Naive thymus-derived CD8-positive, alpha-beta T cell (primary cell): ENCODE measurements at regions not wholly inside any gene's neighbourhood (a gene's known extent, or its start where the extent isn't known, plus 50 kb on each side); places are given as distances from the start of the nearest gene placed in this dataset.

ENCODE experiments used
- ATAC-seq, 2 donors: fragments of 150-1000 bp; cut with Tn5 transposase in 1 of 2; sonication (Bioruptor Pico), chemical (Tn5 transposase) in 1 of 2; 1 replicate in 1 of 2; 2 replicates in 1 of 2; pipeline ENCODE4 v1.10.0; 2021; ENCODE audit warnings: mild to moderate bottlenecking in 2 of 2, moderate library complexity in 2 of 2
- POLR2A ChIA-PET: fragments of 350-600 bp; sonication (Branson Sonifier 250); formaldehyde crosslinking; loops from one replicate; lab custom pipeline; 2021; ENCODE audit warnings: antibody characterized with exemption; lab: Charles Lee
- DNase-seq, 10 donors: peaks; one replicate each; pipeline versions ENCODE4 v3.0.0 to v3.0.0-alpha.2; 2020 to 2022
- H3K27ac Mint-ChIP-seq, 10 donors: one replicate each; pipeline ENCODE4 v1.8.0; 2020 to 2022; ENCODE audit warnings: mild to moderate bottlenecking in 10 of 10, mixed read lengths in 10 of 10, moderate library complexity in 4 of 10, inconsistent platforms in 1 of 10
- H3K27me3 Mint-ChIP-seq, 5 donors: one replicate each; pipeline ENCODE4 v1.8.0; 2021 to 2022; ENCODE audit warnings: mixed read lengths in 5 of 5
- H3K36me3 Mint-ChIP-seq, 3 donors: one replicate each; pipeline ENCODE4 v1.8.0; 2020 to 2022; ENCODE audit warnings: mixed read lengths in 3 of 3, mild to moderate bottlenecking in 2 of 3, inconsistent platforms in 1 of 3
- H3K4me1 Mint-ChIP-seq, 4 donors: one replicate each; pipeline ENCODE4 v1.8.0; 2021 to 2022; ENCODE audit warnings: mixed read lengths in 4 of 4
- H3K4me3 Mint-ChIP-seq, 10 donors: one replicate each; pipeline ENCODE4 v1.8.0; 2020 to 2022; ENCODE audit warnings: mild to moderate bottlenecking in 10 of 10, mixed read lengths in 10 of 10, moderate library complexity in 6 of 10, inconsistent platforms in 1 of 10
- H3K9me3 Mint-ChIP-seq, 9 donors: one replicate each; pipeline ENCODE4 v1.8.0; 2020 to 2022; ENCODE audit warnings: mixed read lengths in 9 of 9, mild to moderate bottlenecking in 3 of 9, inconsistent platforms in 1 of 9, moderate library complexity in 1 of 9

DNA sequence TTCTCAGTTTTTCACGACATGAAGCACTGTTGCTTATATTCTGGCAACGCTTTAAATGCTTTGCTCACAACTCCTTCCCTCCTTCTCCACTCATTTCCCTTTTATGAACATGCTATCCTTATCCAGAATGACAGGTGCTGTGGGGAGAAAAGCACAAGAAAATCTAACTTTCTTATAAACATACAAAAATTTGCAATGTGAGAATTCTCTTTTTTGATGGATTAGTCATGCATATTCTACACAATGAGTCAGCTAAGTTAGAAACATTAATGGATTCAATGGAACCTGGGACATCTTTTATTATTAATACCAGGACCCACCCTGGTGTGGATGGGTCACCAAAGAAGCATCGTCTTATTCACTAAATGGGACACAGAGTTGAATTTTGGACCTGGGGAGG lies 234.6 kb upstream of the CDH5 start:
- no peak overlapping the region for H3K4me3 Mint-ChIP-seq
- POLR2A ChIA-PET, result no interaction called here
- no peak for ATAC-seq
- peaks cover 16 to 70% (median 39%) of the 10 kb centered on the region in 5 donors for H3K27me3 Mint-ChIP-seq
- no peak for DNase-seq
- no peaks in the 10 kb centered on the region for H3K4me1 Mint-ChIP-seq
- H3K9me3 Mint-ChIP-seq, result no peaks in the 10 kb centered on the region
- H3K36me3 Mint-ChIP-seq, result peaks cover 0 to 4% (median 0%) of the 10 kb centered on the region in 3 donors
- no peak overlapping the region for H3K27ac Mint-ChIP-seq

DNA sequence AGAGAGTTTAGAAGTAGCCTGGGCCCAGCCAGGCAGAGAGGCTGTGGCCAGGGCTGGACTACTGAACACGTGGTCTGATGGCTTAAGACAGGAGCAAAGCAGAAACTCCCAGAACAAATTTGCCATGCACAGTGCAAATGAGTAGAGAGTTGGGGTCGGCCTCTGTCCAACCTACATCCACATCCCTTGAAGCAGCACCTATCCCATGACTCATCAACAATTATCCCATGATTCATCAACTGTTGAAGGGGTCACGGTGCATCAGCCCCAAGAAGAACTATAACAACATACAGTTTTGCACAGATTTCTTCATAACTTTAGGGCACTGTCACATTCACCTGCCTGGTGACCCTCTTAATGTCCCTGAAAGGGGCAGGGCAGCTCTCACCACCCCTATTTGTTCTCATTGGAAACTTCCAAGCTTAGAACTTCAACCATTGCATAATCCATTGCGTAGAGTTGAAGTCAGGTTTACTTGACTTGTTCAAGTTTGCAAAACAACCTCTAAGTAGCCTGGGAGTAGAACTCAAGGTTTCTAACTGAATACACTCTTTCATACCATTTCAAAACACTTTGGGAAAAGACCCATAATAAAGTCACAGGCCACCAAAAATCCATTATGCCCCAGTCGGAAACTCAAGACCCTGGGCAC lies 235.2 kb upstream of the CDH5 start:
- DNase-seq (no peak), ATAC-seq (no peak)
- no peaks in the 10 kb centered on the region for H3K9me3 Mint-ChIP-seq
- no peak overlapping the region for H3K27ac Mint-ChIP-seq
- peaks cover 21 to 75% (median 45%) of the 10 kb centered on the region in 5 donors for H3K27me3 Mint-ChIP-seq
- H3K36me3 Mint-ChIP-seq, result peaks cover 0 to 4% (median 0%) of the 10 kb centered on the region in 3 donors
- no peak overlapping the region for H3K4me3 Mint-ChIP-seq
- H3K4me1 Mint-ChIP-seq, result no peaks in the 10 kb centered on the region
- POLR2A ChIA-PET, result no interaction called here

DNA sequence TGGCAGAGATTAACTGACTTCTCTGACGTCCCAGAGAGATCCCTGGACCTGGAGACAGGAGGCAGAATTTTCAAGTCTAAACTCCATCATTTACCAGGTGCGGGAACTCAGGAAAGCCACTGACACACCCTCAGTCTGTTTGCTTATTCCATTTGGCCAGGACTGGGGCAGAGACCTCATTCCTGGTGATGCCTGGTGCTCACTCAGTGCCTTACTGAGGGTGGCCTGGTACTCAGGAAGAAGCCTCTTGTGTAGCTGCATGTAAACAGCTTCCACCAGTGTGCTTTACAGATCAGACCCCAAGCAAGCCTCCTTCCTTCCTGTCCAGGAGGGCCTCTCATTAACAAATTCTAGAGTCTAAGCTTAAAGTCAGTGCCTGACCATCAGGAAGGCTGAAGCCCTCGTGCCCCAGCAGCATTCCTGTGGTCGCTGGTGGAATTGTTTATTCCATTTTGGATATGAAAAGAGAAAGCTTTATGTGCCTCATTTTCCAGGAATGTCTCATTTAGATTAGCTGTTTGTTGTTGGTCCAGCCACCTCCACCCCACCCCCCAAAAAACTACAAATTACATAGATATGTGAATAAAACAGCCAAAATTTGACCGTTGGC lies 236.1 kb upstream of the CDH5 start:
- Mint-ChIP-seq H3K4me1 (no peaks in the 10 kb centered on the region), H3K4me3 (no peak overlapping the region), H3K36me3 (peaks cover 0 to 4% (median 0%) of the 10 kb centered on the region in 3 donors), H3K9me3 (no peaks in the 10 kb centered on the region), H3K27me3 (peaks cover 21 to 78% (median 46%) of the 10 kb centered on the region in 5 donors), H3K27ac (no peak overlapping the region)
- POLR2A ChIA-PET, result no interaction called here
- ATAC-seq (no peak), DNase-seq (no peak)

DNA sequence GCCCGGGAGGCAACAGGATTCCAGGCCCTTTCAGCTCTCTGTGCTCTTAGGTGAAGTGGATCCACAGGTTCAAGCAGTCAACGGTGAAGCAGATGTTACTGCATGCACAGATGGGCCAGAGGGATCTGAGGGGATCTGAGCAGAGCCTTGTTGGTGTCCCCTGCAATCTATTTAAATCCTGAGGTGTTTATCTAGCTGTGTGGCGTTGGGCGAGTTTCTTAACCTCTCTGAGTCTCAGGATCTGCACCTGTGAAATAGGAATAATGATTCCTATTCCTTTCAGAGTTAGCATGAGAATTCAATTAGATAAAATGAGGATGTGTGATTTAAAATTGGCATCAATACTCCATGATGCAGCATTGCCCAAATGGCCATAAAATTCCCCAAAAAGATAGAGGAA lies 237.3 kb upstream of the CDH5 start:
- no peak for ATAC-seq
- no peak for DNase-seq
- no peaks in the 10 kb centered on the region for H3K9me3 Mint-ChIP-seq
- no peaks in the 10 kb centered on the region for H3K4me1 Mint-ChIP-seq
- H3K27me3 Mint-ChIP-seq, result peaks cover 21 to 78% (median 49%) of the 10 kb centered on the region in 5 donors
- H3K27ac Mint-ChIP-seq, result no peak overlapping the region
- no peak overlapping the region for H3K4me3 Mint-ChIP-seq
- POLR2A ChIA-PET, result no interaction called here
- H3K36me3 Mint-ChIP-seq, result peaks cover 0 to 4% (median 0%) of the 10 kb centered on the region in 3 donors

DNA sequence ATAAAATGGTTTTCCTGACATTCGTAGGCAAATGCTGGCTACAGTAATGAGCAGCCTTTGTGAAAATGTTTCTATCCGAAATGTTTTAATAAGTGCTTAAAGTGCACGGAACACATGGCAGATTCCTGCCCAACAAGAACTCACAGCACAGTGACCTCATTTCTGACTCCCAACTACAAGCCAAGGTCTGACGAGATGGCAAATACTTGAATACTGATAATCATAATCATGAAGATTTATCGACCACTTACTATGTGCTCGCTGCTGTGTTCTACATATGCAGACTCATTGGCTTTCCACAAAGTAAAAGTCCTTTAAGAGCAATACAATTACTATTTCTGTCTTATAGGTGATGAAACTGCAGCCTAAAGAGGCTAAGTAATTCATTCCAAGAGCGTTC lies 238.1 kb upstream of the CDH5 start:
- H3K36me3 Mint-ChIP-seq, result peaks cover 0 to 4% (median 0%) of the 10 kb centered on the region in 3 donors
- DNase-seq, result no peak
- POLR2A ChIA-PET, result no interaction called here
- no peaks in the 10 kb centered on the region for H3K4me1 Mint-ChIP-seq
- H3K9me3 Mint-ChIP-seq, result no peaks in the 10 kb centered on the region
- H3K27ac Mint-ChIP-seq, result no peak overlapping the region
- no peak overlapping the region for H3K4me3 Mint-ChIP-seq
- no peak for ATAC-seq
- peaks cover 21 to 69% (median 49%) of the 10 kb centered on the region in 5 donors for H3K27me3 Mint-ChIP-seq

DNA sequence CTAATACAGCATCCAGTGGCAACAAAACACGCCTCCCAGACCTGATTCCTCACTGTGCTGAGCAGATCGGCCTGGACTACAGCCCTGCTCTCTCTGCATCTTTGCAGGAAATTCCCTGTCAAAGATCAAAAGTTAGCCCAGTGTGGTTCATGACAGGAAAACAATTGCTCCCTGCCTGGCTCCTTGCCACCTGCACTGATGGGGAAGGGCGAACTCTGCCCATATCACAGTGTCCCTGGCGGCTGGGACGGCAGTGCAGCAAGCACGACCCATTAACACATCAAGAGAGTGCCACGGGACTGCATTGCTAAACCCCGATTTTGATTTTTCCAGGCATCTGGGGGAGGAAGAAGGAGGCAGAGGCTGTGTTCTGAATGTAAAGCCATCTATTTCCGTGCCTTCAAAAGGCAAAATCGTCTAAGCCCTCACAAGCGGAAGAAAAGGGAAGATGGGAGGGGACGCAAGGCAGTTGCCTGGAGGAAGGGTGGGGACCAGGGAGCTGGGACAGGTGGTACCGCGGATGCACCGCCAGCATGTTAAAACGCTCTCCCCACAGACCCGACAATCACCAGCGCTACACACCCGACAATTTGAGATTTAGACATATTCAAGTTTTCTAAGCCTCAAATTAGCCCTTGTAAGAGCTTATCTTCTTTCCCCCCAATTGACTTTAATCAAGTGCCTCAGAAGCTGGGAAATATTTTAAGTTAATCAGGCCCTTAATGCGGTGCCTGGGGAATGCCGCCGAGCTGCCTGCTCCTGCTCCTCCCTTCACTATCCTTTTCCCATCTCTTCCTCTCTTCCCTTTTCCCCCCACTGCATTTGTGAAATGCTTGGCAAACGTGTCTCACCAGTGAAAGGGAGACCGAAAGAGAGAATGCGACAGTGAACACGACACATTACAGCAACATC lies 238.8 kb upstream of the CDH5 start:
- H3K9me3 Mint-ChIP-seq, result no peaks in the 10 kb centered on the region
- H3K36me3 Mint-ChIP-seq, result peaks cover 0 to 4% (median 0%) of the 10 kb centered on the region in 3 donors
- H3K27me3 Mint-ChIP-seq, result peaks cover 21 to 64% (median 51%) of the 10 kb centered on the region in 5 donors
- H3K4me3 Mint-ChIP-seq, result no peak overlapping the region
- DNase-seq (no peak), ATAC-seq (no peak)
- H3K27ac Mint-ChIP-seq, result no peak overlapping the region
- POLR2A ChIA-PET, result no interaction called here
- no peaks in the 10 kb centered on the region for H3K4me1 Mint-ChIP-seq

DNA sequence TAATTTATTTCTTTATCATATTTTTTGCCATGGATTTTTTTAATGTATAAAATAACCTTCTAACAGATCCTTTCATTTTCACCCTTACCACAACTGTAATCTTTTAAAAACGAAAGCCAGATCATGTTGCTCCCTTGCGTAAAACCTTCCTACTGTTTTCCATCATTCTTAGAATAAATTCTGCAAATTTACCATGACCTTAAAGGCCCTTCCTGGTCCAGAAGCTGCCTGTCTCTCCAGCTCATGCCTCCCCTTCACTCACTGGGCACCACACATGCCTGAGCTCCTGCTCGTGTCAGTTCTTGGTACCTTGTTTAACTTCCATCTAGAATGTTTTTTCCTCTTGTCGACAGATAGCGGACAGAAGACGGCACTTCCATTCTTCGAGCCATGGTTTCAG lies 245.0 kb upstream of the CDH5 start:
- Mint-ChIP-seq H3K9me3 (no peaks in the 10 kb centered on the region), H3K4me1 (no peaks in the 10 kb centered on the region), H3K27ac (no peak overlapping the region), H3K4me3 (no peak overlapping the region), H3K27me3 (peaks cover 9 to 27% (median 13%) of the 10 kb centered on the region in 5 donors), H3K36me3 (no peaks in the 10 kb centered on the region)
- ATAC-seq, result no peak
- POLR2A ChIA-PET, result no interaction called here
- DNase-seq, result no peak

DNA sequence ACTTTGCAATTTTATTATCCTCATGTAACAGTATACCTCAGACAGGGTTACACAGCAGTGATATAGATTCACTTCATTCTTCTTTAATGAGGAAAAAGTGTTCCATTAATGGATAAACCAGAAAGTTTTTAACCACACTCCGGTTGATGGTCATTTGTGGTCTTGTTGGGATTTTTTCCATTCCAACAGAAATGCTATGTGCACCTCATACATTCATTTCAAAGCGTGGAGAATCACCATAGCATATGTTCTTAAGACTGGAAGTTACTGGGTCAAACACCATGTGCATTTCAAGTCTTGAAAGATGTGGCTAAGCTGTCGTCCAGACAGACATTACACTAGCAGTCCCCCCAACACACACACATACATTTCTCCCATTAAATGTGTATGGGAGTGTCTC lies 245.8 kb upstream of the CDH5 start:
- DNase-seq, result no peak
- no peaks in the 10 kb centered on the region for H3K36me3 Mint-ChIP-seq
- POLR2A ChIA-PET, result no interaction called here
- H3K4me3 Mint-ChIP-seq, result no peak overlapping the region
- no peak overlapping the region for H3K27ac Mint-ChIP-seq
- H3K9me3 Mint-ChIP-seq, result no peaks in the 10 kb centered on the region
- no peaks in the 10 kb centered on the region for H3K4me1 Mint-ChIP-seq
- H3K27me3 Mint-ChIP-seq, result peaks cover 9 to 26% (median 11%) of the 10 kb centered on the region in 5 donors
- ATAC-seq, result no peak

DNA sequence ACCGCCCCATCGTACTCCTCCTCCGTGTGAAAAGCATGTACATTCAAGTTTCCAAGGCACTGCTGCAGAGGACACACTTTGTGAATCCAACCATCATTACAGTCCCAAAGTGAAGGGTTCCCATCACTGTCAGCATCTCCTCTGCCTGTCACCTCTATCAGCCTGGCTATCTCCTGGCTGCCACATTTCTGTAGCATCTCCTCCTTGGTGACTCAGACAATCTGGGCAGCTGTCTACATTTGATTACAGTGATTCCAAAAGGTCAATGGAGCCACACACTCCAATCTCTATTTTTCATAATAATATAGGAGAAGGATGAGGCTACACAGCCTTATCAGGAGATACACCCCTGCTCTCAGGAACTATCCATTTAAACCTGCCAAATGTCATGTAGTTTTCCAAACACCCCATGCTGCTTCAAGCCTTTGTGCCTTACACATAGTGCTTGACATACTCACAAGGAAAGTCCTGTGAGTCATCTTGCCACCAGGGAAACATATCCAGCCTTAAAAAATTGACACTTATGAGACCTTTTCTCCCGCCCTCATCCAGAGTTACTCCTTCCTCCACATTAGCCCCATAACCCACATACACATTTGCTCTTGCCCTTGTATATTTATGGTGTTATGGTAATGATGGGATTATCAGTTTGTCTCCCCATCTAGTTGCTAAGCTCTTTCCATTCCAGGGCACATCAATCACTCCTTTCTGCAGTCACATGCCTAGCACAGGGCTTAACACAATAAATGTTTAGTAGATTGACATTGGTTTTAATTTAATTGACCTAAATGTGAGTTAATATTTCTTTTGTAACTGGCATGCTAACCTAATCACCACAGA lies 250.1 kb upstream of the CDH5 start:
- H3K9me3 Mint-ChIP-seq, result peaks cover 0 to 3% (median 0%) of the 10 kb centered on the region in 9 donors
- no peaks in the 10 kb centered on the region for H3K4me1 Mint-ChIP-seq
- peaks cover 0 to 11% (median 7%) of the 10 kb centered on the region in 5 donors for H3K27me3 Mint-ChIP-seq
- POLR2A ChIA-PET, result no interaction called here
- H3K27ac Mint-ChIP-seq, result no peak overlapping the region
- no peak for ATAC-seq
- no peak overlapping the region for H3K4me3 Mint-ChIP-seq
- no peak for DNase-seq
- no peaks in the 10 kb centered on the region for H3K36me3 Mint-ChIP-seq

DNA sequence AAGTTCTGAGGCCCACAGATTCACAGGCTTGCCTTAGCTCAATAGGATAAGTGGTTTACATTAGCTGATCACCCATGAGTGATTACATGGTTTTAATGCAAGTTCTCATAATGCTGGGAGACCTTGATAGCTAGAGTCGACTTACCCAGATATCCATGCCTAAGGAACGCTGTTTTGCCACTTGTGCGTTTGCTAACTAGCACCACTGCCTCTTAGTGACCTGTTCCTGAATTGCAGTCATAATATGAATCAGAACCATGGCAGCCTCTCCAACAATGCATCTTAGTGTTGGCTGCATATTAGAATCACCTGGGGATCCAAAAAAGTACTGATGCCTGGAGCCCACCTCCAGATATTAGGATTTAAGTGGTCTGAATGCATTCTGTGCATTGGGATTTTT lies 251.1 kb upstream of the CDH5 start:
- Mint-ChIP-seq H3K9me3 (peaks cover 0 to 3% (median 0%) of the 10 kb centered on the region in 9 donors), H3K4me3 (no peak overlapping the region), H3K27me3 (peaks cover 0 to 10% (median 5%) of the 10 kb centered on the region in 5 donors), H3K4me1 (no peaks in the 10 kb centered on the region), H3K36me3 (no peaks in the 10 kb centered on the region), H3K27ac (no peak overlapping the region)
- ATAC-seq, result no peak
- DNase-seq, result no peak
- POLR2A ChIA-PET, result no interaction called here

DNA sequence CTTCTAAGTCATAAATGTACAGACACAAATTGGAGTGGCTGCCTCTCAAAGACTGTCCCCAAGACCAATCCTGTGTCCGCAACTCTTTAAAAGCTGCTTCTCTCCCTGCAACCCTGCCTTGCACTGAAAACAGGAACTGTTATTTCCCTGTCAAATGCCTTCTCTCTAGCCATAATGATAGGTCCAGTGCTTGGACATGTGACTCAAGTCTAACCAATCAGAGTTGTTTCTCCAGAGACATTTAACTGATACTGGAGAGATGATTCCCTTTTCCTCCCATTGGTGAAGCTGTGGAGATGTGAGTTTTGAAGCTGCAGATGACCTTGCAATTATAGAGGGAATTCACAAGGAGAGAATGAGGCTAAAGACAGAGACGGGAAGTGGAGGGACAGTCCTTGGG lies 253.3 kb upstream of the CDH5 start:
- Mint-ChIP-seq H3K36me3 (no peaks in the 10 kb centered on the region), H3K27ac (no peak overlapping the region), H3K9me3 (peaks cover 0 to 3% (median 0%) of the 10 kb centered on the region in 9 donors), H3K4me3 (no peak overlapping the region), H3K27me3 (peaks cover 0 to 17% (median 10%) of the 10 kb centered on the region in 5 donors), H3K4me1 (peaks cover 0 to 1% (median 0%) of the 10 kb centered on the region in 4 donors)
- DNase-seq (no peak), ATAC-seq (no peak)
- POLR2A ChIA-PET, result no interaction called here

DNA sequence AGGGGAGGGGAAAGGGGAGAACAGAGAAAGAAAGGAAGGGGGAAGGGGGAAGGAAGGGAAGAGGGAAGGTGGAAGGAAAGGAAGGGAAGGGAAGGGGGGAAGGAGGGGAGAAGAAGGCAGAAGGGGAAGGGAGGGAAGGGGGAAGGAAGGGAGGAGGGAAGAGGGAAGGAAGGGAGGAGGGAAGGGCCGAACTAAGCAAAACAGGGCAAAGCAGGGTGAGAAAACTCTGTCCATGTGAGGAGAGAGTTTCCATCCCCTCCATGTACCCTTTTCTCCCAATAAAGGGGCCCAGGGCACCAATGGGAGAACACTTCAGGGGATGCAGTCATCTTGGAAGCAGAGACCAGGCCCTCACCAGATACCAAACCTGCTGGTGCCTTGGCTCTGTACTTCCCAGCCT lies 256.8 kb upstream of the CDH5 start:
- peaks cover 0 to 4% (median 0%) of the 10 kb centered on the region in 9 donors for H3K9me3 Mint-ChIP-seq
- no peak overlapping the region for H3K4me3 Mint-ChIP-seq
- DNase-seq (no peak), ATAC-seq (no peak)
- no peak overlapping the region for H3K27ac Mint-ChIP-seq
- H3K27me3 Mint-ChIP-seq, result peaks cover 0 to 24% (median 10%) of the 10 kb centered on the region in 5 donors
- peaks cover 0 to 1% (median 0%) of the 10 kb centered on the region in 4 donors for H3K4me1 Mint-ChIP-seq
- no peaks in the 10 kb centered on the region for H3K36me3 Mint-ChIP-seq
- POLR2A ChIA-PET, result no interaction called here
